ENCODE measurements at regions not wholly inside any gene's neighbourhood (a gene's known extent, or its start where the extent isn't known, plus 50 kb on each side); places are given as distances from the start of the nearest gene placed in this dataset.

- TF ChIP-seq ZNF274 (IDR thresholded peaks at IDR 0.05; ENCODE audit: low read depth, low read length) = no peak
- TF ChIP-seq YY1 (IDR thresholded peaks at IDR 0.05; ENCODE audit: insufficient read depth, insufficient read length) = no peak
These were observed 273.7 kb downstream of the RASEF start for GRCh38 chr9:82789155-82789824.
